ENCODE measurements at regions not wholly inside any gene's neighbourhood (a gene's known extent, or its start where the extent isn't known, plus 50 kb on each side); places are given as distances from the start of the nearest gene placed in this dataset.

DNA sequence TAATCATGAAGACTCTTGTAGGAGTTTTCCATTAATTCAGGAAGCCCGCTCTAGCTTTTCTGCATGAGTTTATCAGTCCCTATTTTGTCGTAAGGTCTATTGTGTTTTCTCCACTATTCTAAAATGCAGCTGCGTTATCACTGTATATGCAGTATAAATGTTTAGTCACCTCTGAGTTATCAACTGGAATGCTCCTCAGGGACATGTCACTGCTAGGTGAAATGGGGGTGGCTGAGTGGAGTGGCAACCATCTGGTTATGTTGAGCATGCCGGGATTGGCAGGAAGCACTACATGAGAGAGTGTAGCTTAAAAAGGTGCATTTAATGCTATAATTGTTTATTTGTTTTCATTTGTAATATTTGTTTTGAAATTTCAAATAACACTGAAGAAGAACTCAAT is 285.2 kb upstream of the ELAC2 start:
- TF ChIP-seq, protein P1, sequence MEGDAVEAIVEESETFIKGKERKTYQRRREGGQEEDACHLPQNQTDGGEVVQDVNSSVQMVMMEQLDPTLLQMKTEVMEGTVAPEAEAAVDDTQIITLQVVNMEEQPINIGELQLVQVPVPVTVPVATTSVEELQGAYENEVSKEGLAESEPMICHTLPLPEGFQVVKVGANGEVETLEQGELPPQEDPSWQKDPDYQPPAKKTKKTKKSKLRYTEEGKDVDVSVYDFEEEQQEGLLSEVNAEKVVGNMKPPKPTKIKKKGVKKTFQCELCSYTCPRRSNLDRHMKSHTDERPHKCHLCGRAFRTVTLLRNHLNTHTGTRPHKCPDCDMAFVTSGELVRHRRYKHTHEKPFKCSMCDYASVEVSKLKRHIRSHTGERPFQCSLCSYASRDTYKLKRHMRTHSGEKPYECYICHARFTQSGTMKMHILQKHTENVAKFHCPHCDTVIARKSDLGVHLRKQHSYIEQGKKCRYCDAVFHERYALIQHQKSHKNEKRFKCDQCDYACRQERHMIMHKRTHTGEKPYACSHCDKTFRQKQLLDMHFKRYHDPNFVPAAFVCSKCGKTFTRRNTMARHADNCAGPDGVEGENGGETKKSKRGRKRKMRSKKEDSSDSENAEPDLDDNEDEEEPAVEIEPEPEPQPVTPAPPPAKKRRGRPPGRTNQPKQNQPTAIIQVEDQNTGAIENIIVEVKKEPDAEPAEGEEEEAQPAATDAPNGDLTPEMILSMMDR (IDR thresholded peaks at IDR 0.05) = no peak
- no peak for TF ChIP-seq EZH2 (IDR thresholded peaks at IDR 0.05; ENCODE audit: borderline replicate concordance, insufficient read depth, low read depth, low read length, poor library complexity, severe bottlenecking)
